ENCODE measurements at regions not wholly inside any gene's neighbourhood (a gene's known extent, or its start where the extent isn't known, plus 50 kb on each side); places are given as distances from the start of the nearest gene placed in this dataset.

- no peak for TF ChIP-seq CTCF (IDR thresholded peaks at IDR 0.05)
- TF ChIP-seq POLR2A (IDR thresholded peaks at IDR 0.05): no peak
Measured at GRCh38 chr19:29475469-29475868, 50.3 kb upstream of the VSTM2B start.
